GM21619 (cell line): ENCODE measurements at regions not wholly inside any gene's neighbourhood (a gene's known extent, or its start where the extent isn't known, plus 50 kb on each side); places are given as distances from the start of the nearest gene placed in this dataset.
"Not testable (repeated sequence)": the region's sequence is repeated elsewhere in the genome, so short reads cannot be mapped to it uniquely, and the experiment has no call there.

ENCODE experiments used
- ATAC-seq: cut with Tn5 transposase; IDR thresholded peaks from one replicate; pipeline ENCODE4 v1.9.1; 2021; ENCODE audit not compliant: unreplicated experiment

GRCh38 chr2:59761966-59762365, 791.5 kb downstream of the BCL11A start:
- ATAC-seq = no peak

- no peak for ATAC-seq
Measured at GRCh38 chr2:59756150-59756549, 797.3 kb downstream of the BCL11A start.

- no peak for ATAC-seq
Measured at GRCh38 chr2:59754011-59754735, 799.3 kb downstream of the BCL11A start.

DNA sequence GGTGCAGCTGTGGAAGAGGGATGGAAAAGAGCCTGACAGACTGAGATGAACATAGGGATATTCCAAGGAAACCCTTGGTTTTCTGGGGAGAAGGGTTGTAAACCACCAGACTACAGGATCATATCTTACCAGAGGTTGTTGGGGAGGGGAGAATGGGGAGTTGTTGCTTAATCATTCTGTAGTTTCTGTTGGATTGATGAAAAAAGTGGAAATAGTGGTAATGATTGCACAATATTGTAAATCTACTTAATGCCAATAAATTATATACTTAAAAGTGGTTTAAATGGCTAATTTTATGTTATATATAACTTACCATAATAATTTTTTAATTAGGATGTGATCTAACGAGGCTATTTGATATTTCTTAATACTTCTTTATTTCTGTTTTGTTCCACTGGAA, 800.9 kb downstream of the BCL11A start:
- ATAC-seq = no peak

DNA sequence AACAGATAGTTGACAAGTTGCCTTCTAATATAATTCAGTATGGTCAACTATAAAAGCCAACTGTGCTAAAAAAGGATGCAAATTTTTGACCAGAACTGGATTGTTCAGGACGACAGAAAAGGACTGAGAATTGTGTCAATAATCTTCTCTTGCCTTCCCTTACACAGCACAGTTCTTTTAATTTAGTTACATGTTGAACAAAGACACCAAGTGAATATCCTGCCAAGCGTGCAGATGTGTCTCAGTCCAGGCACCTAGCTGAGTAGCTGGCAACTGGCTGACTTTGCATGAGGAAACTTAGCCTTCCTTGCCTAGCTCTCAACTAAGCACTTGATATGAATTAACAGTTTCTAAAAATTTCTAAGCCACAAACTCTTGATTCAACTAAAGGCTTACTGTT, 801.4 kb downstream of the BCL11A start:
- ATAC-seq = no peak

DNA sequence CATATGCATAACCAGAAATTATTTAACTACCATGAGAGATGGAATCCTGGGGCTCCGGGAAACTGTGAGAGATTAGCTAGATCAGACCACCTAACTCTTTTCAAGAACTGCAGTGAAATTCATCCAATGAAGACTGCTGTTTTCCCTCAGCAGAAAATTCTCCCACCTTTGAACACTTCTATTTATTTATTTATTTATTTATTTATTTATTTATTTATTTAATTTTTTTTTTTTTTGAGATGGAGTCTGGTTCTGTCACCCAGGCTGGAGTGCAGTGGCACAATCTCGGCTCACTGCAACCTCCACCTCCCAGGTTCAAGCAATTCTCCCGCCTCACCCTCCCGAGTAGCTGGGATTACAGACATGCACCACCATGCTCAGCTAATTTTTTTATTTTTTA, 802.2 kb downstream of the BCL11A start:
- ATAC-seq = not testable (repeated sequence)

DNA sequence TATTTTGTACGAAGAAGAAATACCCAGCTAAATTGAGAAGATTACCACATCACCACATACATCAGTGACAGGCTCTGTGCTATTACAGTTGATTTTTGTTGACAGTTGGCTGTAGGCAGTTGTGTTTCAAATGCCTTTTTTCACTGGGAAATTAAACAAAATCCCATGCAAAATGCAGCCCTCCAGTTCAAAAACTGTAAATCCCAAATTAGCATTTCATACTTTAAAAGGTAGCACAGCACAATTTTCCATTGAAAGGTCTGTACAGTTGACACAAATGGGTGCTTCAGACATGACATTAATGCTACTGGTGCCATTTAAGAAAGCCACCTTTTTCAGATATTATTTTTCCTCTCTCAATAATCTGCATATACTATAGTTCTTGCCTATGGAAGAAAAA, 807.2 kb downstream of the BCL11A start:
- no peak for ATAC-seq

DNA sequence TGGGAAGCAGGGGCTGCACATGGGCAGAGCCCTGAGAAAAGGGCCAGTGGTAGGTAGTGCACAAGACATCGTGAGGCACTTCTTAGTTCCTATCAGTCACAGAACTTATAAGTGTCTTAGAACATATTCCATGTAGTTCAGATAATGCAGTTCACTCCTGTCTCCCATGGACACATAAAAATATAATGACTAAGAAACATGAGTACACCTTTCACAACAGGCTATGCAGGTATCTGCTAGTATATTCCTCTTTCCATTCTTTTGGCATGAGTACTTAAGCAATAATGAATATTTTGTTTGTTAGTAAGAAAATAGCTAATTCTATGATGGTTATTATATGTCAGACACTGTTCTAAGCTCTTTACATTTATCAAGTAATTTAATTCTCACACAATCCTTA, 808.4 kb downstream of the BCL11A start:
- ATAC-seq = no peak

DNA sequence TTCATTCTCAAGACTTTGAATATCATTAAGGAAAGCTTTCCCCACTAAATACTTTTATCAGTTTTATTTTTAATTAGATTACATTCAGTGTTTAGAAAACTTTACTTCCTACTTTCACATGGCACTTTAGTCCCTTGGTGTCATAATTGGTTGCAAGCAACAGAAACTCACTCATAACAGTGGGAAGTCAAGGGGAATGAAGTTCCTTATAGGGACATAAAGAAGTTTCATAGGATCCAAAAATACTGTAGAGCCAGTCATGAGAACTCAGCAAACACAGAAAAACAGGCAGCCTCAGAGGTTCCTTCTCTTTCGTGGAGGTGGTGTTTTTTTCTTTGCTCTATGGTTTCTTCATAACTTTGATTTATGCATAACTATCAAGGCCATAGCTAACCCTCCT, 809.0 kb downstream of the BCL11A start:
- no peak for ATAC-seq

DNA sequence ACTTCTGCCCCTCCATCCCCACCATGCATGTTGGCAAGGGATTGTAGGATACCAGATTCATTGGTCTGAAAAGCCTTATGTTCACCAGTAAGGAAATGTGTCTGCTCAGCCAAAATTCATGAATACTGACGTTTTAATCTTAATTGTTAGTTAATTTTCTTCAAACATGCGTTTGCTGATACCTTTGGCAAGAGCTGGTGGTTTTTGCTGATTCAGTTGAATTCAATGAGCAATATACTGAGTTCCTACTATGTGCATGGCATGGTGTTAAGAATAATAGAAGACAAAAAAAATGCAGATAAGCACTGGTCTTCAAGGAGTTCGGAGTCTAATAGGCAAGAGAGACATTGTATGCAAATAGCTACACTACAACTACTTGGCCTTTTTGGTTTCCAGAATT, 811.6 kb downstream of the BCL11A start:
- ATAC-seq = no peak

DNA sequence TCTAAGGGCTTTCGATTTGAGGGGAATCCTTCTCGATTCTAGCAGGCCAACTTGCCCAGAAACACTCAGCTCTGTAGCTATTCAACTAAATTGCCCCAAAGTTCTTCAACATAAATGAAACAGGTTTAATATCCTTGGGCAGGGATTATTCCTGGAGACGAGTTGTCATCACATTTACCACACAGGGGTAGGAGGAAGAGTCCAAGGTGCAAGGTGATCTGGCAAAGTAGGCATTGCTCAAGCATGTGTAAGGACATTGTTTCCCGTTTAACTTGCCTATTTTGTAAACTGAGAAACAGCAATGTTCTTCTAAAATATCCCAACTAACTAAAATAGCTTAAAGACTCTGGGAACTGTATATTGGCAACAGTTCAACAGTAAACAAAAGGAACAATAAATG, 814.3 kb downstream of the BCL11A start:
- no peak for ATAC-seq

DNA sequence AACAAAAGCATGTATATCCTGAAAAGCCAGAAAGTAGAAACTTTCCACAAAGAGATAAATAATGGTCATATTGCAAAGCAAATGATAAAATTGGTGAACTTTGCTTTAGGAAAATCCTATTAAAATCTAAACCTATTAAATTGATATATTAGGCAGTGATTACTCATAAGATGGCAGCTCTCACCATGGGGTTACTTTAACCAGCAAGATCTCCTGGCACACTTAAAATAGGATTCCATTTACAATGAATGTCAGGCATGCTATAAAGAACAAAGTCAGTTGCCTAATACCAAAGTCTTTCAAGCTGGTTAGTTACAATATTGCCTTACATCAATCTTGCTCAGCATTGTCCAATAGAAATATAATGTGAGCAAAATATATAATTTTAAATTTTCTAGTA, 816.2 kb downstream of the BCL11A start:
- no peak for ATAC-seq

GRCh38 chr2:59734743-59735142, 818.7 kb downstream of the BCL11A start:
- ATAC-seq = no peak

DNA sequence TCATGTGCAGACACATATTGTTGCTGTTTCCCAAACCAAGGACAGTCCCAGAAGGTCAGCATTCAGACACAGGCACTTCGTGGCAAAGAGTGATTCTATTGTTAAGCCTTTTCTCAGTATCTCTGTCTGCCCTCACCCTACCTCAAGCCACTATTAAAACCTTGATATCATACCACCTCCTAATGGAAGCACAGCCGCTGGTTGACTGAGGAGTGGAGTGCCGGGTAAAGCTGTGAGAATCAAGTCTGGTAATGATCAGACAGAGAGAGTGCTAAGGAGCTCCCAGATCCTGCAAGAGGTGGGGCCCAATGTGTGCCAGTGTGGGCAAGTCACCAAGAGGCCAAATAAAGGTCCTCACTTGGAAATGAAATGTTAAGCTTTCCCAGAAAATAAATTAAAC, 819.5 kb downstream of the BCL11A start:
- no peak for ATAC-seq

- no peak for ATAC-seq
Measured at GRCh38 chr2:59733567-59733930, 819.9 kb downstream of the BCL11A start.

DNA sequence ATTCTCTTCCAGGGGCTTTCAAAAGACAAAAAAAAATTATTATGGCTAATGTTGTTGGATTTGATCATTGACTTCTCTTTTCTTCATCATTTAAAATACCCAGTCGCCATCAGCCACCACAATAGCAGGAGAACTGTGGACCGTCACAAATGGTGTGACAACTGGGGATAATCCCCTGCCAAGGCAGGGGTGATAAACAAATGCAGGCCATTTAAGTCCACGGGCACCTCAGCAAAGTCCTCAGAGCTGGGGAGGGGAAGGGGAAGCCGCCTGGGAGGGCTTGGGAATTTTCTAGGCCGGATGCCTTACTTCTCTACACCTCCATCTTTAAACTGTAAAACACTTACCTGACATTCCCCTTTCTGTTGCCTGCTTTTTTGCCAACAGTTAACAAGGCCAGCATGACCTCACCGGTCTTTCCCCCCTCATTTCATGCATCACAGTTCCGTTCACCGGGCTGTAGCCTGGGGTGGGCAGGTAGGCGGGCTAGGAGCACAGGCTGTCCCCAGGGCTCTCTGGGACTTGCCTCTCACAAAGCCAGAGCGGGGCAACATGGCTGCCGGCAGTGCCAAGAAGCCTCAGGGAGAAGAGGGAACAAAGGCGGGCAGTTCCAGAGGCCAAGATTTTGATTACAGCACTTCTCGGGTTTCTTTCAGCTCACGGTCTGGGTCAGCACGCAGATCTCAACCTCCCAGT, 820.4 kb downstream of the BCL11A start:
- ATAC-seq = no peak

DNA sequence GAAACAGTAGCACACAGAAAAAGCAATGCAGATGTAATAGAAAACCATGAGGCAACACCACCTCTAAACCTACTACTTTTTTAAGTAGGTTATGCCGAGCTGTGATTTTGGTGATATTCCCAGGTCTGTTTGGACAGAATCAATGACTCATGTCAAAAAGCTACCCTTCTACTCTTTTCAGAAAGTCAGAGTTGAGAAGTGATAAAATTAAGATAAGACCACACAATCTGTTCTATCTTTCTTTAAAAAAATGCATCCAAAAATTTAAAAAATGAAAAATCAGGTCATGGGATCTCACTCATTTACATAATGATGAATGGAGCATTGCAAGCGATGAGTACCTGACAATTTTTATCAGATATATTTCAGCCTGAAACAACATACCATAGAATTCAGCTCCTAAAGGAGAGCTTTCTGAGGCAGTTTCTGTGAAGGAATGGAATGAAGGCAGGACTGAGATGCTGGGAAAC, 826.3 kb downstream of the BCL11A start:
- ATAC-seq = no peak

DNA sequence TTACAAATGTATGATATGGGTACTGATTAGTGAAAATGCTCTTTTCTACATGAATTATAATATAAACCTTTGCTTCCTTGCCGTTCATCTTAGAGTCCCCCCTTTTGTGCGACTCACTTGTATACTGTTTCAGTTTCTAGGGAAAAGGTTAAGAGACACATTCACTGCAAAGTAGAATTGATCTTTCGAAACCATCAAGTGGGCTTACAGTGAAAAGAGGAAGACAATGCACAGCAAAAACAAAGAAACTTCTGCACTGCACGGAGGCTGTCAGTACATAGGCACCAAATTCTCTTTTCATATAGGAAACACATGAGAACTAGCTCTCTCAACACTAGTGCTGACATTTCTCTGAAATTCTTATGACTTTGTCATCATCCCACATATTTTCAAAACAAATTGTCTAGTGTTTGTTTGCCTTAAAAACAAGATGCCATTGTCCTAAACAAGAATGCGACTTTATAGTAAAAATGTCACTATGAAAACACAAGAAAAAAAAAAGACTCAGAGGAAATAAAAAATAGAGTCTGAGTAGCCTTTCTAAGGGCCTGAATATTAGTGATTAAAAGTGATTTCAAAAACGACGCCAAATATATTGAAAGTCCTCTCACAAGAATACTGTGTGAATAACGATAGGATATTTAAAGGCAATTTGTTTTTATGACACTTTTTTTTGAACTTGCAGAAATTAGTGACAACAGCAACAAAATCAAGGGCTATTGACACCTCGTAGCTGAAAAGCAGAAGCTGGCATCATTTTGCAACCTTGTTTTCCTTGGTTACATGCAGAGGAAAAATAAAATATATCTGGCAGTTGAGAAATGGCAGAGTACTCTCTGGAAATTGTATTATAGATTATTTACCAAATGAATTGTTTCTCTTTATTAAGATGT, 827.0 kb downstream of the BCL11A start:
- ATAC-seq = no peak

DNA sequence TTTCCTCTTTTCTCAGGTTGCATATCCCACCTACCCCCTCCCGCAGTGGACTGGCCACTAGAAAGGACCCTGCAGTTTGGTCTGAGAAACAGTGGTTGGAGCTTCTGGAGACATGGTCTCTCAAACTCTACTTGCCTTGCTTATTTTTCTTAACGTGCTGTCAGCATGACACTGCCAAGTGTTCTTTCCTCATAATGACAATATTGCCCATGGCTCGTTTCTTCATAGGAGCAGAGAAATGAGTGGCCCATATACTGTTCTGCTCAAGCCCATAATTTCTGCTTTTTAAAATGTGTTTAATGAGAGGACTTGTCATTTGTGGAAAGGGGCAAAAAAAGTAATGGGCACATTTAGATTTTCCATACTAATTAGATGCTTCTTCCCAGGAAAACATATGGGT, 828.7 kb downstream of the BCL11A start:
- no peak for ATAC-seq

DNA sequence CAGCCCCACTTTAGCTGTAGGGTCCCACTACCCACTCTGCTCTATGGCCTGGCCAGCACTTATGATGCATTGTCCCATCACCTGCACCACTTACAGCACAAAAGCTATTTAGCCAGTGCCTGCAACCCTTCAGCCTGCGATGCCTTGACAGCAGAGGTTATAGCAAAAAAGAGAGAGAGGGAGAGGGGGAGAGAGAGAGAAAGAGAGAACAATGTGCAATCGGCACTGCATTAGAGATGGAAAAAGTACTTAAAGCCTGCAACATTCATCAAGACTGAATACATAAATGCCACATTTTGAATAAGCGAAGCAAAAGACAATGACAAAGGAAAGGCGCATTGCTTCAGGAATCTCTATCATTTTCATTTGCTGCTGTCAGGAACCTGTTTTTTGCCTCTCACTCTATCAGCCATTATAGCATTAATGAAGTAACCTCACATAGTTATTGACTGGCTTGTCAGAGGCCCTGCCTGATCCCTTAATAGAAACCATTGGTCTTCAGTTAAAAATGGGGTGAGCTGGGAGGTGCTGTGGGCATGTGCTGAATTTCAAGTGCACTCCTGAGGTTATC, 833.1 kb downstream of the BCL11A start:
- no peak for ATAC-seq

- ATAC-seq = no peak
Measured at GRCh38 chr2:59713577-59713976, 839.9 kb downstream of the BCL11A start.
